PC-9 (cell line): ENCODE measurements at regions not wholly inside any gene's neighbourhood (a gene's known extent, or its start where the extent isn't known, plus 50 kb on each side); places are given as distances from the start of the nearest gene placed in this dataset.

ENCODE experiments used
- BruUV-seq: library from RNA; stranded (reverse); fragments of 400-500 nt; replicated peaks from 2 replicates; lab custom pipeline; 2021; lab: Mats Ljungman, UMichigan
- CTCF ChIA-PET: fragments of 300-600 bp; sonication (Branson Sonifier 250); formaldehyde crosslinking; loops from one replicate; lab custom pipeline; 2022; ENCODE audit warnings: antibody characterized with exemption; lab: Charles Lee
- POLR2A ChIA-PET: fragments of 300-600 bp; sonication (Branson Sonifier 250); formaldehyde crosslinking; loops from one replicate; lab custom pipeline; 2022; ENCODE audit warnings: antibody characterized with exemption; ENCODE audit not compliant: unreplicated experiment; lab: Charles Lee
- DNase-seq, 2 experiments: peaks; one replicate each; pipeline versions ENCODE4 v3.0.0 to v3.0.0-alpha.2; 2015 to 2022; ENCODE audit warnings: mixed read lengths in 1 of 2
- H2AFZ ChIP-seq: fragments of 200-600 bp; sonication (generic); 2 replicates; pipeline ENCODE4 v1.8.1; 2017; ENCODE audit warnings: antibody characterized with exemption
- H3F3A ChIP-seq: fragments of 200-600 bp; sonication (generic); 2 replicates; pipeline ENCODE4 v1.8.1; 2017; ENCODE audit warnings: antibody characterized with exemption, mild to moderate bottlenecking, low read depth; ENCODE audit not compliant: insufficient read depth
- H3K27ac ChIP-seq: fragments of 200-600 bp; sonication (generic); 2 replicates; pipeline ENCODE4 v1.6.1; 2016; ENCODE audit warnings: mixed run types
- H3K27me3 ChIP-seq: fragments of 200-600 bp; sonication (generic); 2 replicates; pipeline ENCODE4 v1.6.1; 2016; ENCODE audit warnings: low read depth, mixed run types; ENCODE audit not compliant: insufficient read depth
- H3K36me3 ChIP-seq: fragments of 200-600 bp; sonication (generic); 2 replicates; pipeline ENCODE4 v1.6.1; 2016; ENCODE audit warnings: low read depth, mixed run types
- H3K4me1 ChIP-seq: fragments of 200-600 bp; sonication (generic); replicated peaks from 2 replicates; pipeline ENCODE4 v1.6.1; 2016; ENCODE audit warnings: mixed run types; ENCODE audit not compliant: insufficient read depth
- H3K4me2 ChIP-seq: fragments of 200-600 bp; sonication (generic); 2 replicates; pipeline ENCODE4 v1.6.1; 2017; ENCODE audit warnings: mixed run types
- H3K4me3 ChIP-seq: fragments of 200-600 bp; sonication (generic); 2 replicates; pipeline ENCODE4 v1.6.1; 2016; ENCODE audit warnings: mixed run types
- H3K79me2 ChIP-seq: fragments of 200-600 bp; sonication (generic); 2 replicates; pipeline ENCODE4 v1.6.1; 2017; ENCODE audit warnings: low read depth, mixed run types
- H3K9me2 ChIP-seq: fragments of 200-600 bp; sonication (generic); 2 replicates; pipeline ENCODE4 v1.8.1; 2017; ENCODE audit warnings: mild to moderate bottlenecking; ENCODE audit not compliant: insufficient read depth
- H3K9me3 ChIP-seq: fragments of 200-600 bp; sonication (generic); 2 replicates; pipeline ENCODE4 v1.8.1; 2016; ENCODE audit warnings: low read depth; ENCODE audit not compliant: insufficient read depth
- H4K20me1 ChIP-seq: fragments of 200-600 bp; sonication (generic); 2 replicates; pipeline ENCODE4 v1.8.1; 2017; ENCODE audit not compliant: insufficient read depth
- CTCF ChIP-seq: fragments of 200-600 bp; sonication (generic); conservative IDR thresholded peaks from 2 replicates; pipeline ENCODE4 v1.6.1; 2017; ENCODE audit warnings: mixed run types, antibody characterized with exemption, mild to moderate bottlenecking, moderate library complexity
- EZH2 ChIP-seq: fragments of 200-600 bp; sonication (generic); IDR thresholded peaks from 2 replicates; pipeline ENCODE4 v1.8.0; 2017; ENCODE audit warnings: antibody characterized with exemption, low read depth
- intact Hi-C: fragments of 100-400 bp; cut with micrococcal nuclease; formaldehyde crosslinking; loops from one replicate; pipeline ENCODE4 v1.10.0; 2022; ENCODE audit not compliant: unreplicated experiment

GRCh38 chr6:166861304-166861703, 95.0 kb downstream of the RNASET2 start:
- Histone ChIP-seq H3K4me3 (no peak overlapping the region), H2AFZ (no peak overlapping the region), H3K79me2 (no peaks in the 10 kb centered on the region), H3F3A (no peaks in the 10 kb centered on the region), H3K36me3 (no peaks in the 10 kb centered on the region), H3K4me1 (no peaks in the 10 kb centered on the region), H3K27me3 (peaks cover 22% of the 10 kb centered on the region), H3K4me2 (no peak overlapping the region), H3K9me2 (no peaks in the 10 kb centered on the region), H4K20me1 (no peaks in the 10 kb centered on the region; the same call in 1 of the 2 replicates), H3K9me3 (no peaks in the 10 kb centered on the region), H3K27ac (no peak overlapping the region)
- ChIA-PET POLR2A (no interaction called here), CTCF (no interaction called here)
- TF ChIP-seq CTCF, result no peak
- TF ChIP-seq EZH2, result no peak
- no peak for DNase-seq
- intact Hi-C loops, result no loop called here
- BruUV-seq, result no TSS peak

GRCh38 chr6:166860392-166860791, 96.0 kb downstream of the RNASET2 start:
- Histone ChIP-seq H3F3A (no peaks in the 10 kb centered on the region), H3K9me2 (no peaks in the 10 kb centered on the region), H3K36me3 (no peaks in the 10 kb centered on the region), H3K27me3 (peaks cover 22% of the 10 kb centered on the region), H3K27ac (no peak overlapping the region), H3K4me2 (no peak overlapping the region), H4K20me1 (no peaks in the 10 kb centered on the region; the same call in 1 of the 2 replicates), H3K79me2 (no peaks in the 10 kb centered on the region), H3K4me1 (no peaks in the 10 kb centered on the region), H3K4me3 (no peak overlapping the region), H3K9me3 (no peaks in the 10 kb centered on the region), H2AFZ (no peak overlapping the region)
- BruUV-seq, result no TSS peak
- DNase-seq, result no peak
- intact Hi-C loops, result no loop called here
- CTCF ChIA-PET, result no interaction called here
- TF ChIP-seq CTCF, result no peak
- TF ChIP-seq EZH2, result no peak
- POLR2A ChIA-PET, result no interaction called here

- H3K9me2 ChIP-seq, result no peaks in the 10 kb centered on the region
- no peaks in the 10 kb centered on the region for H4K20me1 ChIP-seq
- POLR2A ChIA-PET, result no interaction called here
- H3K79me2 ChIP-seq, result no peaks in the 10 kb centered on the region
- no peak overlapping the region for H3K4me3 ChIP-seq
- BruUV-seq, result no TSS peak
- no peaks in the 10 kb centered on the region for H3K36me3 ChIP-seq
- DNase-seq, result no peak
- peaks cover 17% of the 10 kb centered on the region; the same call in 1 of the 2 replicates for H3K27me3 ChIP-seq
- intact Hi-C loops, result no loop called here
- no peak overlapping the region for H2AFZ ChIP-seq
- CTCF ChIA-PET, result no interaction called here
- H3K27ac ChIP-seq, result no peak overlapping the region
- TF ChIP-seq EZH2, result no peak
- no peak for TF ChIP-seq CTCF
- H3K4me2 ChIP-seq, result no peak overlapping the region
- H3K4me1 ChIP-seq, result no peaks in the 10 kb centered on the region
- no peaks in the 10 kb centered on the region for H3K9me3 ChIP-seq
- H3F3A ChIP-seq, result no peaks in the 10 kb centered on the region
Observed at GRCh38 chr6:166855416-166855815, 100.9 kb downstream of the RNASET2 start.
